HL-60 (cell line): ENCODE measurements at regions not wholly inside any gene's neighbourhood (a gene's known extent, or its start where the extent isn't known, plus 50 kb on each side); places are given as distances from the start of the nearest gene placed in this dataset.

Experiments
- DNase-seq, 2 experiments: peaks; one replicate each; pipeline ENCODE4 v3.0.0-alpha.2; 2010 to 2020; ENCODE audit warnings: low read depth in 1 of 2, low spot score in 1 of 2
- H3K27ac ChIP-seq: fragments of 250-450 bp; sonication (Bioruptor Pico); replicated peaks from 2 replicates; pipeline ENCODE4 v1.5.1; 2020; ENCODE audit warnings: mild to moderate bottlenecking, moderate library complexity
- H3K27me3 ChIP-seq: fragments of 250-450 bp; sonication (Bioruptor Pico); 2 replicates; pipeline ENCODE4 v1.5.1; 2021; ENCODE audit warnings: mild to moderate bottlenecking, moderate library complexity; ENCODE audit not compliant: insufficient read depth, poor library complexity, severe bottlenecking
- H3K4me3 ChIP-seq: replicated peaks from 2 replicates; pipeline ENCODE4 v1.5.1; 2011; ENCODE audit warnings: mild to moderate bottlenecking, control low read depth, low read length; ENCODE audit not compliant: insufficient read depth
- CTCF ChIP-seq: IDR thresholded peaks from one replicate; pipeline ENCODE4 v1.5.1; 2011; ENCODE audit warnings: low read length, control low read depth, inconsistent platforms; ENCODE audit not compliant: insufficient read depth
- GABPA ChIP-seq: IDR thresholded peaks from 2 replicates; pipeline ENCODE4 v1.6.1; 2012; ENCODE audit warnings: low read depth
- POLR2AphosphoS5 ChIP-seq: IDR thresholded peaks from 2 replicates; pipeline ENCODE4 v1.6.1; 2012; ENCODE audit warnings: low read depth
- REST ChIP-seq: IDR thresholded peaks from 2 replicates; pipeline ENCODE4 v1.6.1; 2012; ENCODE audit warnings: low read depth; ENCODE audit not compliant: insufficient replicate concordance
- SPI1 ChIP-seq: IDR thresholded peaks from 2 replicates; pipeline ENCODE4 v1.6.1; 2012; ENCODE audit warnings: low read depth, mild to moderate bottlenecking, borderline replicate concordance

DNA sequence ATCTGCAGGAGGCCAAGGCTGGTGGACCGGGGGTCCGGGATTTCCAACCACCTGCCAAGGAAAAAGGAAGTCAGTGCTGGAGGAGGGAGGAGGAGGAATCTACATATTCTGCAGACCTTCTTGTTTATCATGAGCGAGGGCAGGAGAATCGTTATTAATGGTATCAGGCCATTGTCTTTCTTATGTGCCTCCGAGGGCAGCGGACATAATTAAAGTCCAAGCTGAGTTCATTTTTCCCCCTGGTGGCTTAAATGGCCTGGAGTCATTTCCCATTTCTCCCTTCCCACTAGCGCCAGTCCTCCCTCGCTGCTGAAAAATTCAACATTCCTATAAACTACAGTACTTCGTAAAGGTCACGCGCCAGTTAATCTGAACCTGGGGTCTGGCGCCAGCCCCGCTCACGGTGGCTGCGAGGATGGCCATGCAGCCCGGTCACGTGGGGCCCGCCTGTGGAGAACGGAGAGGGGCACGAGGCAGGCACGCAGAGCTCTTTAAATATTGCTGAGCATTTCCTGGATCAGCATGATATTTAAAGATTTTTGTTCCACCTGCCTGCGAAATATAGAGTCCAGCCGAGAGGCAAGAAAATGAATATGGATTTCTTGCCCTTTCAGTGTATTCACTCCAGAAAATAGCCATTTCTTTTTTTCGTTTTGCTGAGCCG is 85.2 kb upstream of the PCDH8 start:
- H3K27ac ChIP-seq, result no peak overlapping the region
- H3K27me3 ChIP-seq, result peaks cover 2% of the 10 kb centered on the region
- no peak for TF ChIP-seq REST
- TF ChIP-seq SPI1, result no peak
- TF ChIP-seq GABPA, result no peak
- no peak for TF ChIP-seq CTCF
- TF ChIP-seq POLR2AphosphoS5, result no peak
- DNase-seq, result no peak
- H3K4me3 ChIP-seq, result no peak overlapping the region

GRCh38 chr13:52933099-52933498 is 84.7 kb upstream of the PCDH8 start:
- DNase-seq, result no peak
- Histone ChIP-seq H3K27ac (no peak overlapping the region), H3K4me3 (no peak overlapping the region), H3K27me3 (no peaks in the 10 kb centered on the region)
- no peak for TF ChIP-seq REST
- no peak for TF ChIP-seq SPI1
- TF ChIP-seq POLR2AphosphoS5, result no peak
- no peak for TF ChIP-seq CTCF
- no peak for TF ChIP-seq GABPA

DNA sequence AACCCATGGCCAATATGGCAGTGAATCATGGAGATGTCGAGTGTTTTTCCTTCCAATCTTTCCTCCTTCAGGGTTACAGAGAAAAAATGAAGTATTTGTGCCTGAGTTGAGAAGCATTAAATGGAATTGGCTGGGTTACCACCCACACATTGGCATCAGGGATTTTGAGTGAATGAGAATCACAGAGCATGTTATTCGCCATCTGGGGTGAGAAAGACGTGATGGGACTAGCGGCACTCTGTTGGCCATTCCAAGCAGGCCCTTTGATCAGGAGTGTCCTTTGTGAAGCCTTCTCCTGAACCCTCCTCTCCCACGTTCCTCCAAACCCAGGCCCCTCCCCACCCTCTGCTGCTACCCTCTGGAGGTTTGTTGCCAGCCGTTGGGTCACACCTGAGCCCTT is 84.2 kb upstream of the PCDH8 start:
- no peaks in the 10 kb centered on the region for H3K27me3 ChIP-seq
- TF ChIP-seq SPI1 (no peak), REST (no peak), CTCF (no peak), POLR2AphosphoS5 (no peak), GABPA (no peak)
- no peak for DNase-seq
- no peak overlapping the region for H3K4me3 ChIP-seq
- H3K27ac ChIP-seq, result no peak overlapping the region
